Heart left ventricle (tissue), 16 donors: ENCODE measurements at regions not wholly inside any gene's neighbourhood (a gene's known extent, or its start where the extent isn't known, plus 50 kb on each side); places are given as distances from the start of the nearest gene placed in this dataset.
A peak's percentile ranks its signal among the peaks of the same experiment; 100 is the strongest.
"Not testable (repeated sequence)": the region's sequence is repeated elsewhere in the genome, so short reads cannot be mapped to it uniquely, and the experiment has no call there.

Source experiments
- ATAC-seq, 4 donors: fragments of 200-7000 bp; cut with Tn5 transposase; one replicate each; pipeline ENCODE4 v1.9.1; 2020 to 2022; ENCODE audit warnings: moderate library complexity in 4 of 4, mild to moderate bottlenecking in 3 of 4, moderate number of reproducible peaks in 1 of 4
- DNase-seq, 5 donors: peaks; one replicate each; pipeline ENCODE4 v3.0.0-alpha.2; 2020
- H3K27ac ChIP-seq, 12 donors: fragments of 200-600 bp; sonication (generic) in 4 of 12; one replicate each; pipeline versions ENCODE4 v1.5.0 to v1.8.0; 2016 to 2022; ENCODE audit warnings: mild to moderate bottlenecking in 2 of 12
- H3K27me3 ChIP-seq, 9 donors: fragments of 200-600 bp; sonication (generic) in 2 of 9; one replicate each; pipeline versions ENCODE4 v1.5.1 to v1.8.0; 2016 to 2022; ENCODE audit warnings: mild to moderate bottlenecking in 3 of 9
- H3K36me3 ChIP-seq, 9 donors: fragments of 200-600 bp; sonication (generic) in 2 of 9; one replicate each; pipeline versions ENCODE4 v1.5.0 to v1.8.0; 2018 to 2022; ENCODE audit warnings: mild to moderate bottlenecking in 2 of 9
- H3K4me1 ChIP-seq, 12 donors: fragments of 200-600 bp; sonication (generic) in 4 of 12; one replicate each; pipeline versions ENCODE4 v1.5.0 to v1.8.0; 2016 to 2022; ENCODE audit warnings: mild to moderate bottlenecking in 3 of 12
- H3K4me3 ChIP-seq, 12 donors: fragments of 200-600 bp; sonication (generic) in 4 of 12; one replicate each; pipeline versions ENCODE4 v1.5.0 to v1.8.0; 2017 to 2022; ENCODE audit warnings: mild to moderate bottlenecking in 9 of 12, moderate library complexity in 4 of 12
- H3K9me3 ChIP-seq, 12 donors: fragments of 200-600 bp; sonication (generic) in 4 of 12; one replicate each; pipeline versions ENCODE4 v1.5.0 to v1.8.0; 2016 to 2022; ENCODE audit warnings: mild to moderate bottlenecking in 1 of 12
- CTCF ChIP-seq, 12 donors: fragments of 200-600 bp; sonication (generic) in 4 of 12; IDR thresholded peaks; one replicate each; pipeline versions ENCODE4 v1.5.0 to v1.8.0; 2018 to 2022; ENCODE audit warnings: antibody characterized with exemption in 12 of 12, mild to moderate bottlenecking in 5 of 12
- POLR2A ChIP-seq, 2 donors: fragments of 450-650 bp; IDR thresholded peaks; one replicate each; pipeline ENCODE4 v1.6.1; 2017; ENCODE audit warnings: antibody characterized with exemption in 2 of 2, mild to moderate bottlenecking in 2 of 2, moderate library complexity in 2 of 2
- WGBS, 4 donors: extraction: QIAGEN DNeasy Blood & Tissue Kit in 2 of 4; methylation state at CpG; one replicate each; pipeline versions ENCODE4 v1.1.5 to v1.1.7; 2013 to 2018; 5-methylcytosine and 5-hydroxymethylcytosine counted together
- intact Hi-C, 10 donors: fragments of 100-400 bp; cut with DNase I; formaldehyde crosslinking; loops; one replicate each; pipeline versions ENCODE4 v1.11.1 to v1.14.2; 2022
- donor health status: ischemic (EF 13 %, LVEDD 7.1; RV severe dilation, severe dysfunction).
- donor health status: healthy with polysubstance abuse.
- donor health status: DM: no; HTN: yes; CAD: no.
- donor health status: DM: no; HTN: no; CAD: no.
- donor health status: ischemic (EF 25% LVEDD 6.9; RV normal size, moderate dysfunction).
- donor health status: ischemic (EF 25% LVEDD 5.7; RV mildly dilated, moderate dysfunction).
- donor health status: healthy.
- donor health status: DM: yes; HTN: yes; CAD: no.
- donor health status: ischemic (EF 35%, LVEDD 5.7; RV mildly dilated, moderate dysfunction).
- donor health status: nonischemic (EF 11% LVEDD 7.7; RV severe dilation, severe dysfunction).
- donor health status: DM: yes; HTN: yes; CAD: no.
- donor health status: PGD.
- donor health status: ischemic (EF 29% LVEDD 5.4; RV normal size, mild dysfunction).
- donor health status: nonischemic (EF 23%, LVEDD 6.1; RV moderate dilation, normal function).

GRCh38 chr11:28797536-28797935 lies 689.3 kb downstream of the METTL15 start:
- ATAC-seq: no peak
- no peaks in the 10 kb centered on the region for H3K4me1 ChIP-seq
- no peak for DNase-seq
- H3K36me3 ChIP-seq: no peaks in the 10 kb centered on the region
- H3K4me3 ChIP-seq: no peak overlapping the region
- H3K9me3 ChIP-seq: no peaks in the 10 kb centered on the region
- intact Hi-C loops: no loop called here
- 49 to 72% (median 66%) methylated on average over 3 of the region's 3 CpGs for whole genome bisulfite sequencing, 4 donors
- TF ChIP-seq POLR2A (IDR thresholded peaks at IDR 0.05) (no peak), CTCF (IDR thresholded peaks at IDR 0.05) (no peak)
- no peak overlapping the region for H3K27ac ChIP-seq
- no peaks in the 10 kb centered on the region for H3K27me3 ChIP-seq

- Histone ChIP-seq H3K27me3 (no peaks in the 10 kb centered on the region), H3K4me1 (no peaks in the 10 kb centered on the region), H3K9me3 (peaks cover 0 to 12% (median 1%) of the 10 kb centered on the region in 12 donors), H3K4me3 (no peak overlapping the region), H3K27ac (no peak overlapping the region), H3K36me3 (no peaks in the 10 kb centered on the region)
- ATAC-seq (no peak), DNase-seq (no peak)
- TF ChIP-seq POLR2A (IDR thresholded peaks at IDR 0.05): no peak
- intact Hi-C loops: no loop called here
Observed at GRCh38 chr11:28794405-28794804, 686.2 kb downstream of the METTL15 start.

- Histone ChIP-seq H3K4me3 (no peak overlapping the region), H3K4me1 (no peaks in the 10 kb centered on the region), H3K9me3 (peaks cover 0 to 12% (median 1%) of the 10 kb centered on the region in 12 donors), H3K27ac (no peak overlapping the region), H3K27me3 (no peaks in the 10 kb centered on the region), H3K36me3 (no peaks in the 10 kb centered on the region)
- 81 to 87% (median 84%) methylated on average over 8 of the region's 8 CpGs for WGBS, 4 donors
- intact Hi-C loops: no loop called here
- DNase-seq: no peak
- ATAC-seq: no peak
- TF ChIP-seq CTCF (IDR thresholded peaks at IDR 0.05) (no peak), POLR2A (IDR thresholded peaks at IDR 0.05) (no peak)
Observed at GRCh38 chr11:28793282-28793738, 685.1 kb downstream of the METTL15 start.

- intact Hi-C loops: no loop called here
Observed at GRCh38 chr11:28792856-28793255, 684.7 kb downstream of the METTL15 start.

GRCh38 chr11:28787897-28788296 lies 679.7 kb downstream of the METTL15 start:
- H3K36me3 ChIP-seq, H3K27me3 ChIP-seq, H3K4me3 ChIP-seq, intact Hi-C loops, ATAC-seq, DNase-seq, H3K4me1 ChIP-seq, H3K27ac ChIP-seq: not testable (repeated sequence)
- WGBS, 4 donors: 64 to 73% (median 67%) methylated on average over 2 of the region's 2 CpGs
- peaks cover 0 to 33% (median 6%) of the 10 kb centered on the region in 12 donors for H3K9me3 ChIP-seq

More at GRCh38 chr11:28792856-28793255, 684.7 kb downstream of the METTL15 start:
- Histone ChIP-seq H3K27me3 (no peaks in the 10 kb centered on the region), H3K4me1 (no peaks in the 10 kb centered on the region), H3K9me3 (peaks cover 0 to 12% (median 1%) of the 10 kb centered on the region in 12 donors), H3K27ac (no peak overlapping the region), H3K4me3 (no peak overlapping the region), H3K36me3 (no peaks in the 10 kb centered on the region)
- ATAC-seq (peak in 3 of 4 donors; percentile 18 to 51 (median 32)), DNase-seq (peak in 1 of 5 donors; percentile 23)
- WGBS, 4 donors: 0 to 72% (median 40%) methylated on average over 1 to 2 of the region's 2 CpGs
- TF ChIP-seq CTCF (IDR thresholded peaks at IDR 0.05): no peak
- no peak for TF ChIP-seq POLR2A (IDR thresholded peaks at IDR 0.05)
